ENCODE measurements at regions not wholly inside any gene's neighbourhood (a gene's known extent, or its start where the extent isn't known, plus 50 kb on each side); places are given as distances from the start of the nearest gene placed in this dataset.

DNA sequence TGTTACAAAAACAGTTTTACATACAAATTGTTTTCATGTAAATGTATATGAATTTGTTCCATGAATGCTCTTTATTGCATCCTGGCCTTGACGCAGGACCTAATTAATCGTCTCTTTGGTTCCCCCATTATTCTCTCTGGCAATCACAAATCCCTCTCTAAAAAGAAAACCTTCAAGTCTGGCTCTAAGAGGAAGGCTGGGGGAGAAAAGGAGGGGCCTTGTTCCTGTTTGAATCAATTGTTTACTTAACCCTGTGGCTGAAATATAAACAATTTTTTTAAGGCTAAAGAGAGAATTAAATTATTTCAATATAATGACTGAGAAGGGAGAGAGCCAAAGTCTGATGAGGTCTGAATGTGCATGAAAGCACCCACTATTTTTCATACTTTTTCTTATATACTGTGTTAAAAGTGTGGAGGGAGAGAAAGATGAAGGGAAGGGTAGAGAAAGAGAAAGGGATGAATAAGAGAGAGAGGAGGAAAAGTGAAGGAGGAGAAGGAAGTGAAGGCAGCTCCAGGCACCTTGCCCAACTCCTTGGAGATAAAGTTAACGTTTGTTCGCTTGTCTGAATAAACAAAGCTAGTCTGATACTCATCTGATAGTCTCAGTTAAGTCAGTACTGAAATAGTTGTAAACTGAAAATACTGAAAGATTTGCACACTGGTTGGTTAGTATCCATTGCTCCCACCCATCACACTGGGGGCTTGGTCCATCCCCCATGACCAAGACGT lies 116.4 kb upstream of the SPDL1 start:
- Histone ChIP-seq H3K27me3 (ENCODE audit: insufficient read depth, low read depth, severe bottlenecking) (peaks cover 34% of the 10 kb centered on the region), H3K9me3 (ENCODE audit: severe bottlenecking) (no peaks in the 10 kb centered on the region), H3K27ac (no peak overlapping the region), H3K4me3 (ENCODE audit: low read depth, low read length) (no peak overlapping the region), H3K36me3 (no peaks in the 10 kb centered on the region)
- TF ChIP-seq, protein P1, sequence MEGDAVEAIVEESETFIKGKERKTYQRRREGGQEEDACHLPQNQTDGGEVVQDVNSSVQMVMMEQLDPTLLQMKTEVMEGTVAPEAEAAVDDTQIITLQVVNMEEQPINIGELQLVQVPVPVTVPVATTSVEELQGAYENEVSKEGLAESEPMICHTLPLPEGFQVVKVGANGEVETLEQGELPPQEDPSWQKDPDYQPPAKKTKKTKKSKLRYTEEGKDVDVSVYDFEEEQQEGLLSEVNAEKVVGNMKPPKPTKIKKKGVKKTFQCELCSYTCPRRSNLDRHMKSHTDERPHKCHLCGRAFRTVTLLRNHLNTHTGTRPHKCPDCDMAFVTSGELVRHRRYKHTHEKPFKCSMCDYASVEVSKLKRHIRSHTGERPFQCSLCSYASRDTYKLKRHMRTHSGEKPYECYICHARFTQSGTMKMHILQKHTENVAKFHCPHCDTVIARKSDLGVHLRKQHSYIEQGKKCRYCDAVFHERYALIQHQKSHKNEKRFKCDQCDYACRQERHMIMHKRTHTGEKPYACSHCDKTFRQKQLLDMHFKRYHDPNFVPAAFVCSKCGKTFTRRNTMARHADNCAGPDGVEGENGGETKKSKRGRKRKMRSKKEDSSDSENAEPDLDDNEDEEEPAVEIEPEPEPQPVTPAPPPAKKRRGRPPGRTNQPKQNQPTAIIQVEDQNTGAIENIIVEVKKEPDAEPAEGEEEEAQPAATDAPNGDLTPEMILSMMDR (IDR thresholded peaks at IDR 0.05; ENCODE audit: low read depth, low read length), result no peak
- no peak for DNase-seq

- no peak for DNase-seq
- TF ChIP-seq, protein P1 (IDR thresholded peaks at IDR 0.05; ENCODE audit: low read depth, low read length), result no peak
- Histone ChIP-seq H3K27ac (no peak overlapping the region), H3K36me3 (no peaks in the 10 kb centered on the region), H3K27me3 (ENCODE audit: insufficient read depth, low read depth, severe bottlenecking) (peaks cover 46% of the 10 kb centered on the region), H3K9me3 (ENCODE audit: severe bottlenecking) (no peaks in the 10 kb centered on the region), H3K4me3 (ENCODE audit: low read depth, low read length) (no peak overlapping the region)
Measured at GRCh38 chr5:169460896-169461295, 122.7 kb upstream of the SPDL1 start.

GRCh38 chr5:169460123-169460522 lies 123.5 kb upstream of the SPDL1 start:
- peaks cover 40% of the 10 kb centered on the region for H3K27me3 ChIP-seq (ENCODE audit: insufficient read depth, low read depth, severe bottlenecking)
- TF ChIP-seq, protein P1 (IDR thresholded peaks at IDR 0.05; ENCODE audit: low read depth, low read length), result no peak
- no peaks in the 10 kb centered on the region for H3K36me3 ChIP-seq
- H3K4me3 ChIP-seq (ENCODE audit: low read depth, low read length), result no peak overlapping the region
- H3K9me3 ChIP-seq (ENCODE audit: severe bottlenecking), result no peaks in the 10 kb centered on the region
- no peak overlapping the region for H3K27ac ChIP-seq
- DNase-seq, result no peak

GRCh38 chr5:169458221-169458620 lies 125.4 kb upstream of the SPDL1 start:
- Histone ChIP-seq H3K4me3 (ENCODE audit: low read depth, low read length) (no peak overlapping the region), H3K27me3 (ENCODE audit: insufficient read depth, low read depth, severe bottlenecking) (peaks cover 42% of the 10 kb centered on the region), H3K36me3 (no peaks in the 10 kb centered on the region), H3K9me3 (ENCODE audit: severe bottlenecking) (no peaks in the 10 kb centered on the region), H3K27ac (no peak overlapping the region)
- TF ChIP-seq, protein P1 (IDR thresholded peaks at IDR 0.05; ENCODE audit: low read depth, low read length), result no peak
- DNase-seq, result no peak

DNA sequence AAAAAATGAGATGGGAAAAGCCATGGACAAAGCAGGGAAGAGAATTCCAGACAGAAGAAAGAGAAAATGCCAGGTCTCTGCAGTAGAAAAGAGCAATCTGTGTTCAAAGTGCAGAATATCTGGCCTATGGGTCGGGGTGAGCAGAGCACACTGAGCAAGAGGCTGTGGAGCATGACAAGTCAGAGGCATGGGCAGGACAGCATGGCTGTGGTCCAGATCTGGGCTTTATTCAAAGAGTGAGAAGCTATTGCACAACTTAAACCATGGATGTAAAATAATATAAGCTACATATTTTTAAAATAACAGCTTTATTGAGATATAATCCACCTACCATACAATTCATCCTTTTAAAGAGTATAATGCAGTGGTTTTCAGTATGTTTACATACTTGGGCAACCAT lies 133.1 kb upstream of the SPDL1 start:
- no peak overlapping the region for H3K27ac ChIP-seq
- TF ChIP-seq, protein P1 (IDR thresholded peaks at IDR 0.05; ENCODE audit: low read depth, low read length), result no peak

DNA sequence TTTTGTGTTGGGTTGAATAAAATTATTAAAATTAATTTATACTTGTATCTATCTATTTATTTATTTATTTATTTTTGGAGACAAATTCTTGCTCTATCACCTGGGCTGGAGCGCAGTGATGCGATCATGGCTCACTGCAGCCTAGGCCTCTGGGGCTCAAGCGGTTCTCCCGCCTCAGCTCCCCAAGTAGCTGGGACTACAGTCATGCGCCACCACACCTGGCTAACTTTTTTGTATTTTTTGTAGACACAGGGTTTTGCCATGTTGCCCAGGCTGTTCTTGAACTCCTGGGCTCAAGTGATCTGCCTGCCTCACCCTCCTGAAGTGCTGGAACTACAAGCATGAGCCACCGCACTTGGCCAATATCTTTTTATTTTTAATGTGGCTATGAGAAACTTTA lies 134.7 kb upstream of the SPDL1 start:
- Histone ChIP-seq H3K27me3 (ENCODE audit: insufficient read depth, low read depth, severe bottlenecking) (peaks cover 39% of the 10 kb centered on the region), H3K36me3 (no peaks in the 10 kb centered on the region), H3K27ac (no peak overlapping the region), H3K4me3 (ENCODE audit: low read depth, low read length) (no peak overlapping the region), H3K9me3 (ENCODE audit: severe bottlenecking) (no peaks in the 10 kb centered on the region)
- TF ChIP-seq, protein P1 (IDR thresholded peaks at IDR 0.05; ENCODE audit: low read depth, low read length), result no peak
- no peak for DNase-seq

More for the DNA sequence above, 133.1 kb upstream of the SPDL1 start:
- H3K4me3 ChIP-seq (ENCODE audit: low read depth, low read length), result no peak overlapping the region
- H3K36me3 ChIP-seq, result no peaks in the 10 kb centered on the region
- DNase-seq, result no peak
- peaks cover 38% of the 10 kb centered on the region for H3K27me3 ChIP-seq (ENCODE audit: insufficient read depth, low read depth, severe bottlenecking)
- H3K9me3 ChIP-seq (ENCODE audit: severe bottlenecking), result no peaks in the 10 kb centered on the region

All from WERI-Rb-1 (cell line).